Glutamatergic neuron (in vitro differentiated cells): ENCODE measurements at regions not wholly inside any gene's neighbourhood (a gene's known extent, or its start where the extent isn't known, plus 50 kb on each side); places are given as distances from the start of the nearest gene placed in this dataset.
A peak's percentile ranks its signal among the peaks of the same experiment; 100 is the strongest.

Experiments
- DNase-seq: peaks from one replicate; pipeline ENCODE4 v3.0.0; 2022
- H3K27ac Mint-ChIP-seq: one replicate; pipeline ENCODE4 v1.8.0; 2020; ENCODE audit warnings: mild to moderate bottlenecking, mixed read lengths, inconsistent platforms; ENCODE audit not compliant: unreplicated experiment
- H3K27me3 Mint-ChIP-seq: one replicate; pipeline ENCODE4 v1.8.0; 2020; ENCODE audit warnings: mild to moderate bottlenecking, moderate library complexity, mixed read lengths, inconsistent platforms; ENCODE audit not compliant: unreplicated experiment
- H3K36me3 Mint-ChIP-seq: one replicate; pipeline ENCODE4 v1.8.0; 2020; ENCODE audit warnings: mild to moderate bottlenecking, mixed read lengths, inconsistent platforms; ENCODE audit not compliant: unreplicated experiment
- H3K4me1 Mint-ChIP-seq: one replicate; pipeline ENCODE4 v1.8.0; 2020; ENCODE audit warnings: mild to moderate bottlenecking, low read depth, mixed read lengths, inconsistent platforms; ENCODE audit not compliant: unreplicated experiment
- H3K4me3 Mint-ChIP-seq: one replicate; pipeline ENCODE4 v1.8.0; 2020; ENCODE audit warnings: mild to moderate bottlenecking, mixed read lengths, inconsistent platforms; ENCODE audit not compliant: unreplicated experiment
- H3K9me3 Mint-ChIP-seq: one replicate; pipeline ENCODE4 v1.8.0; 2020; ENCODE audit warnings: mild to moderate bottlenecking, moderate library complexity, mixed read lengths, inconsistent platforms; ENCODE audit not compliant: unreplicated experiment
- CTCF ChIP-seq: fragments of 200-600 bp; sonication (generic); IDR thresholded peaks from one replicate; pipeline ENCODE4 v1.5.0; 2021; ENCODE audit not compliant: partially characterized antibody, unreplicated experiment

- H3K4me3 Mint-ChIP-seq: no peak overlapping the region
- H3K27me3 Mint-ChIP-seq: no peaks in the 10 kb centered on the region
- peaks cover 14% of the 10 kb centered on the region for H3K36me3 Mint-ChIP-seq
- no peak for TF ChIP-seq CTCF
- H3K27ac Mint-ChIP-seq: no peak overlapping the region
- H3K9me3 Mint-ChIP-seq: peaks cover 4% of the 10 kb centered on the region
- no peak for DNase-seq
- no peaks in the 10 kb centered on the region for H3K4me1 Mint-ChIP-seq
These were observed 123.8 kb downstream of the BARHL2 start for GRCh38 chr1:90593312-90593711.

- no peaks in the 10 kb centered on the region for H3K4me1 Mint-ChIP-seq
- no peak overlapping the region for H3K4me3 Mint-ChIP-seq
- no peak for TF ChIP-seq CTCF
- peaks cover 13% of the 10 kb centered on the region for H3K36me3 Mint-ChIP-seq
- no peak overlapping the region for H3K27ac Mint-ChIP-seq
- no peak for DNase-seq
- no peaks in the 10 kb centered on the region for H3K9me3 Mint-ChIP-seq
- no peaks in the 10 kb centered on the region for H3K27me3 Mint-ChIP-seq
These were observed 125.1 kb downstream of the BARHL2 start for GRCh38 chr1:90591970-90592356.

GRCh38 chr1:90591355-90591969 is 125.6 kb downstream of the BARHL2 start:
- no peaks in the 10 kb centered on the region for H3K9me3 Mint-ChIP-seq
- no peak for DNase-seq
- H3K27me3 Mint-ChIP-seq: no peaks in the 10 kb centered on the region
- no peak for TF ChIP-seq CTCF
- no peak overlapping the region for H3K4me3 Mint-ChIP-seq
- H3K27ac Mint-ChIP-seq: no peak overlapping the region
- peaks cover 13% of the 10 kb centered on the region for H3K36me3 Mint-ChIP-seq
- no peaks in the 10 kb centered on the region for H3K4me1 Mint-ChIP-seq

- Mint-ChIP-seq H3K27me3 (peaks cover 2% of the 10 kb centered on the region), H3K4me3 (no peak overlapping the region), H3K4me1 (no peaks in the 10 kb centered on the region), H3K9me3 (no peaks in the 10 kb centered on the region), H3K27ac (no peak overlapping the region), H3K36me3 (no peaks in the 10 kb centered on the region)
- no peak for DNase-seq
- no peak for TF ChIP-seq CTCF
These were observed 136.9 kb downstream of the BARHL2 start for GRCh38 chr1:90580176-90580575.

- H3K9me3 Mint-ChIP-seq: no peaks in the 10 kb centered on the region
- peak; percentile 76 for TF ChIP-seq CTCF
- H3K27ac Mint-ChIP-seq: no peak overlapping the region
- peaks cover 2% of the 10 kb centered on the region for H3K27me3 Mint-ChIP-seq
- DNase-seq: no peak
- H3K4me1 Mint-ChIP-seq: no peaks in the 10 kb centered on the region
- H3K4me3 Mint-ChIP-seq: no peak overlapping the region
- no peaks in the 10 kb centered on the region for H3K36me3 Mint-ChIP-seq
These were observed 137.8 kb downstream of the BARHL2 start for GRCh38 chr1:90579212-90579802.
